ENCODE measurements at regions not wholly inside any gene's neighbourhood (a gene's known extent, or its start where the extent isn't known, plus 50 kb on each side); places are given as distances from the start of the nearest gene placed in this dataset.

- no peaks in the 10 kb centered on the region for H3K9me3 Mint-ChIP-seq
- Histone ChIP-seq H3K4me3 (ENCODE audit: low read length) (no peak overlapping the region), H3K9me3 (ENCODE audit: control insufficient read depth in 1 of 2, insufficient read depth in 1 of 2, low read length in 2 of 2) (peaks cover 0 to 14% of the 10 kb centered on the region in 2 experiments), H3K4me1 (ENCODE audit: insufficient read depth, low read length) (peaks cover 35% of the 10 kb centered on the region), H3K27ac (ENCODE audit: low read depth in 1 of 2, low read length in 2 of 2) (no peak overlapping the region), H3K36me3 (ENCODE audit: insufficient read depth, low read length) (no peaks in the 10 kb centered on the region), H3K27me3 (ENCODE audit: control insufficient read depth in 1 of 2, insufficient read depth in 2 of 2, low read length in 2 of 2) (peaks cover 64 to 73% of the 10 kb centered on the region in 2 experiments)
- no peak overlapping the region for H3K27ac Mint-ChIP-seq
- H3K4me3 Mint-ChIP-seq = no peak overlapping the region
- intact Hi-C loops (cut with DNase I, micrococcal nuclease) = no loop called here
- no peaks in the 10 kb centered on the region for H3K36me3 Mint-ChIP-seq (ENCODE audit: low read depth)
- ChIA-PET POLR2A (no interaction called here), CTCF (no interaction called here)
- peaks cover 28% of the 10 kb centered on the region for H3K4me1 Mint-ChIP-seq (ENCODE audit: low read depth)
- peaks cover 77% of the 10 kb centered on the region for H3K27me3 Mint-ChIP-seq
- DNase-seq (peak in 1 of 14 experiments; percentile 7), ATAC-seq (ENCODE audit: poor library complexity) (no peak)
- TF ChIP-seq CTCF (IDR thresholded peaks at IDR 0.05) = no peak
Observed at GRCh38 chr5:176742246-176743105, 67.9 kb upstream of the UNC5A start.

- ChIA-PET POLR2A (no interaction called here), CTCF (no interaction called here)
- Histone ChIP-seq H3K27ac (ENCODE audit: low read depth in 1 of 2, low read length in 2 of 2) (no peak overlapping the region), H3K36me3 (ENCODE audit: insufficient read depth, low read length) (no peaks in the 10 kb centered on the region), H3K4me3 (ENCODE audit: low read length) (no peak overlapping the region), H3K9me3 (ENCODE audit: control insufficient read depth in 1 of 2, insufficient read depth in 1 of 2, low read length in 2 of 2) (peaks cover 0 to 23% of the 10 kb centered on the region in 2 experiments), H3K27me3 (ENCODE audit: control insufficient read depth in 1 of 2, insufficient read depth in 2 of 2, low read length in 2 of 2) (peaks cover 72 to 79% of the 10 kb centered on the region in 2 experiments), H3K4me1 (ENCODE audit: insufficient read depth, low read length) (peaks cover 35% of the 10 kb centered on the region)
- Mint-ChIP-seq H3K4me3 (no peak overlapping the region), H3K27ac (no peak overlapping the region), H3K27me3 (peaks cover 75% of the 10 kb centered on the region), H3K4me1 (ENCODE audit: low read depth) (peaks cover 28% of the 10 kb centered on the region), H3K36me3 (ENCODE audit: low read depth) (no peaks in the 10 kb centered on the region), H3K9me3 (no peaks in the 10 kb centered on the region)
- ATAC-seq (ENCODE audit: poor library complexity) (no peak), DNase-seq (peak in 1 of 14 experiments; percentile 14)
- no peak for TF ChIP-seq CTCF (IDR thresholded peaks at IDR 0.05)
- intact Hi-C loops (cut with DNase I, micrococcal nuclease) = no loop called here
Observed at GRCh38 chr5:176743136-176743861, 67.1 kb upstream of the UNC5A start.

GRCh38 chr5:176743868-176744583, 66.3 kb upstream of the UNC5A start:
- Mint-ChIP-seq H3K36me3 (ENCODE audit: low read depth) (no peaks in the 10 kb centered on the region), H3K27me3 (peaks cover 68% of the 10 kb centered on the region), H3K9me3 (no peaks in the 10 kb centered on the region), H3K4me3 (no peak overlapping the region), H3K4me1 (ENCODE audit: low read depth) (peaks cover 28% of the 10 kb centered on the region), H3K27ac (no peak overlapping the region)
- DNase-seq (peak in 2 of 14 experiments; percentile 5 to 29), ATAC-seq (ENCODE audit: poor library complexity) (no peak)
- intact Hi-C loops (cut with DNase I, micrococcal nuclease) = no loop called here
- TF ChIP-seq CTCF (IDR thresholded peaks at IDR 0.05) = no peak
- Histone ChIP-seq H3K27ac (ENCODE audit: low read depth in 1 of 2, low read length in 2 of 2) (no peak overlapping the region), H3K27me3 (ENCODE audit: control insufficient read depth in 1 of 2, insufficient read depth in 2 of 2, low read length in 2 of 2) (peaks cover 75 to 78% of the 10 kb centered on the region in 2 experiments), H3K36me3 (ENCODE audit: insufficient read depth, low read length) (no peaks in the 10 kb centered on the region), H3K4me3 (ENCODE audit: low read length) (no peak overlapping the region), H3K9me3 (ENCODE audit: control insufficient read depth in 1 of 2, insufficient read depth in 1 of 2, low read length in 2 of 2) (peaks cover 0 to 23% of the 10 kb centered on the region in 2 experiments), H3K4me1 (ENCODE audit: insufficient read depth, low read length) (peaks cover 35% of the 10 kb centered on the region)
- ChIA-PET POLR2A (no interaction called here), CTCF (no interaction called here)
